Esophagus muscularis mucosa (tissue), 3 donors: ENCODE measurements at regions not wholly inside any gene's neighbourhood (a gene's known extent, or its start where the extent isn't known, plus 50 kb on each side); places are given as distances from the start of the nearest gene placed in this dataset.

ENCODE experiments used
- POLR2A ChIP-seq: fragments of 450-650 bp; IDR thresholded peaks from one replicate; pipeline ENCODE4 v1.6.1; 2017; ENCODE audit warnings: antibody characterized with exemption, moderate library complexity, mild to moderate bottlenecking, low read depth
- POLR2AphosphoS5 ChIP-seq, 2 donors: sonication (generic); formaldehyde crosslinking; IDR thresholded peaks; one replicate each; pipeline ENCODE4 v1.6.1; 2017; ENCODE audit warnings: antibody characterized with exemption in 2 of 2
- TF ChIP-seq, protein P1 (sequence below), 3 experiments: fragments of 200-600 bp in 2 of 3; fragments of 450-650 bp in 1 of 3; sonication (generic) in 2 of 3; IDR thresholded peaks; one replicate each; pipeline ENCODE4 v1.5.1; 2017 to 2019; ENCODE audit warnings: antibody characterized with exemption in 3 of 3, mild to moderate bottlenecking in 2 of 3, moderate library complexity in 1 of 3

DNA sequence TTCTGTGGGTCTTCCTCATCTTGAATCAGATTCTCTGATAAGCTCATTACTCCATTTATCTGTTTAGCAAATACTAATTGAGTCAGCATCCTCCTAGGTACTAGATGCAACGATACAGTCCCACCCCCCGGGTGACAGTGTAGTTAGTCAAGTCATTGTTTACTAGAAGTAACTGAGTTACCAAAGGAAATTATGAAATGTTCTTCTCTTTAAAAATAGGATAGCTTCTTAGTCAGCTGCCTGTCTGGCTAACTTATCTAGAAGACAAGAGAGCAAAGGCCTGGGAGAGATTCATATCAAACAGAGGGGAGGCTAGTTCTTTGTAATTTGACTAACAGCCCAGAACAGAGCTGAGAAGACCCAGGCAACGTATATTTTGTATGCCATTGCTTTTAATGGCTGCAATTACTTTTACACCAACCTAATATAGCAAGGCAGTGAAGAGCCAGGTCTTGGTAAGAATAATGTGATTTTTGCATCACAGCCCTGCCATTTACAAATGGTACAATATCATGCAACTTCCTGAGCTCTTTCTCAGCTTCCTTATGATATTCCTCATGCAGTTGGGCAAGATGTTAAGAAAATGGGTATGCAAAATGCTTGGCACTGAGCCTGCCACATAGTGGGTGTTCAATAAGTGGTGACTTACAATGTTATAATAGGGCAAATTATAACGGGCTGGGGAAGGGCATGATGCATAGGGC, 149.9 kb downstream of the CHIC2 start:
- TF ChIP-seq, protein P1, sequence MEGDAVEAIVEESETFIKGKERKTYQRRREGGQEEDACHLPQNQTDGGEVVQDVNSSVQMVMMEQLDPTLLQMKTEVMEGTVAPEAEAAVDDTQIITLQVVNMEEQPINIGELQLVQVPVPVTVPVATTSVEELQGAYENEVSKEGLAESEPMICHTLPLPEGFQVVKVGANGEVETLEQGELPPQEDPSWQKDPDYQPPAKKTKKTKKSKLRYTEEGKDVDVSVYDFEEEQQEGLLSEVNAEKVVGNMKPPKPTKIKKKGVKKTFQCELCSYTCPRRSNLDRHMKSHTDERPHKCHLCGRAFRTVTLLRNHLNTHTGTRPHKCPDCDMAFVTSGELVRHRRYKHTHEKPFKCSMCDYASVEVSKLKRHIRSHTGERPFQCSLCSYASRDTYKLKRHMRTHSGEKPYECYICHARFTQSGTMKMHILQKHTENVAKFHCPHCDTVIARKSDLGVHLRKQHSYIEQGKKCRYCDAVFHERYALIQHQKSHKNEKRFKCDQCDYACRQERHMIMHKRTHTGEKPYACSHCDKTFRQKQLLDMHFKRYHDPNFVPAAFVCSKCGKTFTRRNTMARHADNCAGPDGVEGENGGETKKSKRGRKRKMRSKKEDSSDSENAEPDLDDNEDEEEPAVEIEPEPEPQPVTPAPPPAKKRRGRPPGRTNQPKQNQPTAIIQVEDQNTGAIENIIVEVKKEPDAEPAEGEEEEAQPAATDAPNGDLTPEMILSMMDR (IDR thresholded peaks at IDR 0.05): no peak
- TF ChIP-seq POLR2A (no peak), POLR2AphosphoS5 (IDR thresholded peaks at IDR 0.05) (no peak)
